ENCODE measurements at regions not wholly inside any gene's neighbourhood (a gene's known extent, or its start where the extent isn't known, plus 50 kb on each side); places are given as distances from the start of the nearest gene placed in this dataset.

- H3K79me2 ChIP-seq (ENCODE audit: insufficient read depth), result no peaks in the 10 kb centered on the region
- no peak for DNase-seq
- H3K4me1 ChIP-seq (ENCODE audit: control insufficient read depth in 1 of 2, insufficient read depth in 2 of 2, low read depth in 1 of 2, low read length in 1 of 2), result no peaks in the 10 kb centered on the region
- H3K9me2 ChIP-seq, result no peaks in the 10 kb centered on the region
- CTCF ChIA-PET, result no interaction called here
- H3K36me3 ChIP-seq (replicated peaks in 1 of 2; ENCODE audit: control insufficient read depth in 1 of 2, insufficient read depth in 2 of 2, low read length in 1 of 2), result no peaks in the 10 kb centered on the region
- no peaks in the 10 kb centered on the region for H3K9me3 ChIP-seq
- H3K4me3 ChIP-seq (ENCODE audit: low read depth in 2 of 2, low read length in 1 of 2), result no peak overlapping the region
- WGBS (ENCODE audit: low lambda C conversion rate), result 13% methylated on average over 2 of the region's 2 CpGs
- no peak overlapping the region for H2AFZ ChIP-seq (ENCODE audit: low read depth)
- no peaks in the 10 kb centered on the region for H4K20me1 ChIP-seq (ENCODE audit: insufficient read depth)
- H3K27ac ChIP-seq (ENCODE audit: low read depth in 2 of 2, low read length in 1 of 2), result no peak overlapping the region
- POLR2A ChIA-PET, result no interaction called here
- H3K27me3 ChIP-seq (ENCODE audit: insufficient read depth), result no peaks in the 10 kb centered on the region
- H3F3A ChIP-seq (replicated peaks; ENCODE audit: insufficient read depth), result no peaks in the 10 kb centered on the region
- no peak overlapping the region for H3K4me2 ChIP-seq
- no peak overlapping the region for H3K9ac ChIP-seq
- TF ChIP-seq TAF1 (IDR thresholded peaks at IDR 0.05; ENCODE audit: borderline replicate concordance, low read depth, low read length), result no peak
Measured at GRCh38 chr14:43175896-43176295, 1331.2 kb downstream of the FSCB start.

GRCh38 chr14:43172899-43173548 is 1334.1 kb downstream of the FSCB start:
- Histone ChIP-seq H2AFZ (ENCODE audit: low read depth) (no peak overlapping the region), H3K27me3 (ENCODE audit: insufficient read depth) (no peaks in the 10 kb centered on the region), H3K27ac (ENCODE audit: low read depth in 2 of 2, low read length in 1 of 2) (no peak overlapping the region), H3K9me3 (no peaks in the 10 kb centered on the region), H4K20me1 (ENCODE audit: insufficient read depth) (no peaks in the 10 kb centered on the region), H3K4me1 (ENCODE audit: control insufficient read depth in 1 of 2, insufficient read depth in 2 of 2, low read depth in 1 of 2, low read length in 1 of 2) (no peaks in the 10 kb centered on the region), H3K4me2 (no peak overlapping the region), H3K4me3 (ENCODE audit: low read depth in 2 of 2, low read length in 1 of 2) (no peak overlapping the region), H3K36me3 (replicated peaks in 1 of 2; ENCODE audit: control insufficient read depth in 1 of 2, insufficient read depth in 2 of 2, low read length in 1 of 2) (no peaks in the 10 kb centered on the region), H3K79me2 (ENCODE audit: insufficient read depth) (no peaks in the 10 kb centered on the region), H3K9me2 (no peaks in the 10 kb centered on the region), H3K9ac (no peak overlapping the region), H3F3A (replicated peaks; ENCODE audit: insufficient read depth) (no peaks in the 10 kb centered on the region)
- no peak for DNase-seq
- ChIA-PET POLR2A (no interaction called here), CTCF (interaction anchor here (1.5 kb wide), 1 partner anchor 13 kb away, joined by 3 read pairs; no protein-coding TSS in a partner anchor)
- TF ChIP-seq, protein P1, sequence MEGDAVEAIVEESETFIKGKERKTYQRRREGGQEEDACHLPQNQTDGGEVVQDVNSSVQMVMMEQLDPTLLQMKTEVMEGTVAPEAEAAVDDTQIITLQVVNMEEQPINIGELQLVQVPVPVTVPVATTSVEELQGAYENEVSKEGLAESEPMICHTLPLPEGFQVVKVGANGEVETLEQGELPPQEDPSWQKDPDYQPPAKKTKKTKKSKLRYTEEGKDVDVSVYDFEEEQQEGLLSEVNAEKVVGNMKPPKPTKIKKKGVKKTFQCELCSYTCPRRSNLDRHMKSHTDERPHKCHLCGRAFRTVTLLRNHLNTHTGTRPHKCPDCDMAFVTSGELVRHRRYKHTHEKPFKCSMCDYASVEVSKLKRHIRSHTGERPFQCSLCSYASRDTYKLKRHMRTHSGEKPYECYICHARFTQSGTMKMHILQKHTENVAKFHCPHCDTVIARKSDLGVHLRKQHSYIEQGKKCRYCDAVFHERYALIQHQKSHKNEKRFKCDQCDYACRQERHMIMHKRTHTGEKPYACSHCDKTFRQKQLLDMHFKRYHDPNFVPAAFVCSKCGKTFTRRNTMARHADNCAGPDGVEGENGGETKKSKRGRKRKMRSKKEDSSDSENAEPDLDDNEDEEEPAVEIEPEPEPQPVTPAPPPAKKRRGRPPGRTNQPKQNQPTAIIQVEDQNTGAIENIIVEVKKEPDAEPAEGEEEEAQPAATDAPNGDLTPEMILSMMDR (IDR thresholded peaks at IDR 0.05), result no peak
- no peak for TF ChIP-seq RAD21 (IDR thresholded peaks at IDR 0.05; ENCODE audit: low read length)
- TF ChIP-seq NRF1 (IDR thresholded peaks at IDR 0.05; ENCODE audit: low read depth, low read length), result no peak
- no peak for TF ChIP-seq GATA2 (CRISPR knock-in tag; IDR thresholded peaks at IDR 0.05)
- no peak for TF ChIP-seq SMC3 (IDR thresholded peaks at IDR 0.05; ENCODE audit: low read depth, low read length)

GRCh38 chr14:43169722-43170121 is 1337.4 kb downstream of the FSCB start:
- POLR2A ChIA-PET, result no interaction called here

More at GRCh38 chr14:43169722-43170121, 1337.4 kb downstream of the FSCB start:
- no peaks in the 10 kb centered on the region for H3F3A ChIP-seq (replicated peaks; ENCODE audit: insufficient read depth)
- H3K4me3 ChIP-seq (ENCODE audit: low read depth in 2 of 2, low read length in 1 of 2), result no peak overlapping the region
- H3K9me2 ChIP-seq, result no peaks in the 10 kb centered on the region
- no peak overlapping the region for H2AFZ ChIP-seq (ENCODE audit: low read depth)
- no peak for TF ChIP-seq RAD21 (IDR thresholded peaks at IDR 0.05; ENCODE audit: low read length)
- DNase-seq, result no peak
- H3K9me3 ChIP-seq, result no peaks in the 10 kb centered on the region
- H3K36me3 ChIP-seq (replicated peaks in 1 of 2; ENCODE audit: control insufficient read depth in 1 of 2, insufficient read depth in 2 of 2, low read length in 1 of 2), result no peaks in the 10 kb centered on the region
- CTCF ChIA-PET, result no interaction called here
- no peak overlapping the region for H3K4me2 ChIP-seq
- no peak overlapping the region for H3K9ac ChIP-seq
- no peaks in the 10 kb centered on the region for H3K79me2 ChIP-seq (ENCODE audit: insufficient read depth)
- no peaks in the 10 kb centered on the region for H4K20me1 ChIP-seq (ENCODE audit: insufficient read depth)
- 13% methylated on average over 2 of the region's 2 CpGs for WGBS (ENCODE audit: low lambda C conversion rate)
- no peak overlapping the region for H3K27ac ChIP-seq (ENCODE audit: low read depth in 2 of 2, low read length in 1 of 2)
- H3K27me3 ChIP-seq (ENCODE audit: insufficient read depth), result no peaks in the 10 kb centered on the region
- H3K4me1 ChIP-seq (ENCODE audit: control insufficient read depth in 1 of 2, insufficient read depth in 2 of 2, low read depth in 1 of 2, low read length in 1 of 2), result no peaks in the 10 kb centered on the region

Measured in SK-N-SH (cell line).